GM23338 (cell line): ENCODE measurements at regions not wholly inside any gene's neighbourhood (a gene's known extent, or its start where the extent isn't known, plus 50 kb on each side); places are given as distances from the start of the nearest gene placed in this dataset.

Experiments used
- CREB1 ChIP-seq: fragments of 250-450 bp; sonication (Bioruptor Pico); IDR thresholded peaks from 2 replicates; pipeline ENCODE4 v1.5.0; 2020; ENCODE audit warnings: low read depth, mild to moderate bottlenecking, moderate library complexity
- EZH2 ChIP-seq: fragments of 200-600 bp; sonication (generic); IDR thresholded peaks from one replicate; pipeline ENCODE4 v1.8.0; 2017; ENCODE audit warnings: antibody characterized with exemption, mild to moderate bottlenecking, low read depth; ENCODE audit not compliant: unreplicated experiment
- NANOG ChIP-seq: IDR thresholded peaks from 2 replicates; pipeline ENCODE4 v1.6.1; 2016; ENCODE audit warnings: antibody characterized with exemption, borderline replicate concordance
- STAT1 ChIP-seq: IDR thresholded peaks from one replicate; pipeline ENCODE4 v1.6.1; 2016; ENCODE audit warnings: antibody characterized with exemption; ENCODE audit not compliant: unreplicated experiment
- ZNF114 ChIP-seq: fragments of 250-450 bp; sonication (Bioruptor Pico); IDR thresholded peaks from 2 replicates; pipeline ENCODE4 v1.5.0; 2020; ENCODE audit warnings: mild to moderate bottlenecking, moderate library complexity
- TF ChIP-seq, protein P1 (sequence below): fragments of 250-450 bp; sonication (Bioruptor Pico); IDR thresholded peaks from 2 replicates; pipeline ENCODE4 v1.5.0; 2020; ENCODE audit warnings: mild to moderate bottlenecking, moderate library complexity
- TF ChIP-seq, protein P2 (sequence below): IDR thresholded peaks from one replicate; pipeline ENCODE4 v1.6.1; 2018; ENCODE audit warnings: antibody characterized with exemption; ENCODE audit not compliant: unreplicated experiment

DNA sequence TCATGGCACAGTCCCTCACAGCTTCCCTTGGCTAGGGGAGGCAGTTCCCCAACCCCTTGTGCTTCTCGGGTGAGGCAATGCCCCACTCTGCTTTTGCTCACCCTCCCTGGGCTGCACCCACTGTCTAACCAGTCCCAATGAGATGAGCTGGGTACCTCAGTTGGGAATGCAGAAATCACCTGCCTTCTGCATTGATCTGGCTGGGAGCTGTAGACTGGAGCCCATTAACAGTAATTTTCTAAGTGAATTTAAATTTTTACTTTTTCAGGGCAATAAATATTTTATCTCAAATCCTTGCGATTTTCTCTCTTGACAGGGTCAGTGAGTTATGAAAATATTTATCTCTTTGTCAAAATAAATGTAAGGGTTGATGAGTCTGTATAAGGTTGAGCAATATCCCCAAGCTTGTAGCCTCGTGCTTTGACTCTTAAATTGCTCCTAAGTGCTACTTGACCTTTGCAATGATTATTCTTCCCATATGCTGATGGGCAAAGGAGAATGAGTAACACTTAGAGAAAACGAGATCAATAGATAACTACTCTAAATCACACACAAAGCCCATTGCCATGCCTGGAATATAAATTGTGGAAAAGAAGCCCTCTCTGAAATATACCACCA lies 82.1 kb upstream of the MOCS2 start (continued):
- TF ChIP-seq, protein P1, sequence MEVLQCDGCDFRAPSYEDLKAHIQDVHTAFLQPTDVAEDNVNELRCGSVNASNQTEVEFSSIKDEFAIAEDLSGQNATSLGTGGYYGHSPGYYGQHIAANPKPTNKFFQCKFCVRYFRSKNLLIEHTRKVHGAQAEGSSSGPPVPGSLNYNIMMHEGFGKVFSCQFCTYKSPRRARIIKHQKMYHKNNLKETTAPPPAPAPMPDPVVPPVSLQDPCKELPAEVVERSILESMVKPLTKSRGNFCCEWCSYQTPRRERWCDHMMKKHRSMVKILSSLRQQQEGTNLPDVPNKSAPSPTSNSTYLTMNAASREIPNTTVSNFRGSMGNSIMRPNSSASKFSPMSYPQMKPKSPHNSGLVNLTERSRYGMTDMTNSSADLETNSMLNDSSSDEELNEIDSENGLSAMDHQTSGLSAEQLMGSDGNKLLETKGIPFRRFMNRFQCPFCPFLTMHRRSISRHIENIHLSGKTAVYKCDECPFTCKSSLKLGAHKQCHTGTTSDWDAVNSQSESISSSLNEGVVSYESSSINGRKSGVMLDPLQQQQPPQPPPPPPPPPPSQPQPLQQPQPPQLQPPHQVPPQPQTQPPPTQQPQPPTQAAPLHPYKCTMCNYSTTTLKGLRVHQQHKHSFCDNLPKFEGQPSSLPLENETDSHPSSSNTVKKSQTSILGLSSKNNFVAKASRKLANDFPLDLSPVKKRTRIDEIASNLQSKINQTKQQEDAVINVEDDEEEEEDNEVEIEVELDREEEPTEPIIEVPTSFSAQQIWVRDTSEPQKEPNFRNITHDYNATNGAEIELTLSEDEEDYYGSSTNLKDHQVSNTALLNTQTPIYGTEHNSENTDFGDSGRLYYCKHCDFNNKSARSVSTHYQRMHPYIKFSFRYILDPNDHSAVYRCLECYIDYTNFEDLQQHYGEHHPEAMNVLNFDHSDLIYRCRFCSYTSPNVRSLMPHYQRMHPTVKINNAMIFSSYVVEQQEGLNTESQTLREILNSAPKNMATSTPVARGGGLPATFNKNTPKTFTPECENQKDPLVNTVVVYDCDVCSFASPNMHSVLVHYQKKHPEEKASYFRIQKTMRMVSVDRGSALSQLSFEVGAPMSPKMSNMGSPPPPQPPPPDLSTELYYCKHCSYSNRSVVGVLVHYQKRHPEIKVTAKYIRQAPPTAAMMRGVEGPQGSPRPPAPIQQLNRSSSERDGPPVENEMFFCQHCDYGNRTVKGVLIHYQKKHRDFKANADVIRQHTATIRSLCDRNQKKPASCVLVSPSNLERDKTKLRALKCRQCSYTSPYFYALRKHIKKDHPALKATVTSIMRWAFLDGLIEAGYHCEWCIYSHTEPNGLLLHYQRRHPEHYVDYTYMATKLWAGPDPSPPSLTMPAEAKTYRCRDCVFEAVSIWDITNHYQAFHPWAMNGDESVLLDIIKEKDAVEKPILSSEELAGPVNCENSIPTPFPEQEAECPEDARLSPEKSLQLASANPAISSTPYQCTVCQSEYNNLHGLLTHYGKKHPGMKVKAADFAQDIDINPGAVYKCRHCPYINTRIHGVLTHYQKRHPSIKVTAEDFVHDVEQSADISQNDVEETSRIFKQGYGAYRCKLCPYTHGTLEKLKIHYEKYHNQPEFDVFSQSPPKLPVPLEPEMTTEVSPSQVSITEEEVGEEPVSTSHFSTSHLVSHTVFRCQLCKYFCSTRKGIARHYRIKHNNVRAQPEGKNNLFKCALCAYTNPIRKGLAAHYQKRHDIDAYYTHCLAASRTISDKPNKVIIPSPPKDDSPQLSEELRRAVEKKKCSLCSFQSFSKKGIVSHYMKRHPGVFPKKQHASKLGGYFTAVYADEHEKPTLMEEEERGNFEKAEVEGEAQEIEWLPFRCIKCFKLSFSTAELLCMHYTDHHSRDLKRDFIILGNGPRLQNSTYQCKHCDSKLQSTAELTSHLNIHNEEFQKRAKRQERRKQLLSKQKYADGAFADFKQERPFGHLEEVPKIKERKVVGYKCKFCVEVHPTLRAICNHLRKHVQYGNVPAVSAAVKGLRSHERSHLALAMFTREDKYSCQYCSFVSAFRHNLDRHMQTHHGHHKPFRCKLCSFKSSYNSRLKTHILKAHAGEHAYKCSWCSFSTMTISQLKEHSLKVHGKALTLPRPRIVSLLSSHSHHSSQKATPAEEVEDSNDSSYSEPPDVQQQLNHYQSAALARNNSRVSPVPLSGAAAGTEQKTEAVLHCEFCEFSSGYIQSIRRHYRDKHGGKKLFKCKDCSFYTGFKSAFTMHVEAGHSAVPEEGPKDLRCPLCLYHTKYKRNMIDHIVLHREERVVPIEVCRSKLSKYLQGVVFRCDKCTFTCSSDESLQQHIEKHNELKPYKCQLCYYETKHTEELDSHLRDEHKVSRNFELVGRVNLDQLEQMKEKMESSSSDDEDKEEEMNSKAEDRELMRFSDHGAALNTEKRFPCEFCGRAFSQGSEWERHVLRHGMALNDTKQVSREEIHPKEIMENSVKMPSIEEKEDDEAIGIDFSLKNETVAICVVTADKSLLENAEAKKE = no peak
- TF ChIP-seq EZH2 (no peak), STAT1 (no peak), ZNF114 (no peak), NANOG (no peak), CREB1 (CRISPR knock-in tag) (no peak)
- TF ChIP-seq, protein P2, sequence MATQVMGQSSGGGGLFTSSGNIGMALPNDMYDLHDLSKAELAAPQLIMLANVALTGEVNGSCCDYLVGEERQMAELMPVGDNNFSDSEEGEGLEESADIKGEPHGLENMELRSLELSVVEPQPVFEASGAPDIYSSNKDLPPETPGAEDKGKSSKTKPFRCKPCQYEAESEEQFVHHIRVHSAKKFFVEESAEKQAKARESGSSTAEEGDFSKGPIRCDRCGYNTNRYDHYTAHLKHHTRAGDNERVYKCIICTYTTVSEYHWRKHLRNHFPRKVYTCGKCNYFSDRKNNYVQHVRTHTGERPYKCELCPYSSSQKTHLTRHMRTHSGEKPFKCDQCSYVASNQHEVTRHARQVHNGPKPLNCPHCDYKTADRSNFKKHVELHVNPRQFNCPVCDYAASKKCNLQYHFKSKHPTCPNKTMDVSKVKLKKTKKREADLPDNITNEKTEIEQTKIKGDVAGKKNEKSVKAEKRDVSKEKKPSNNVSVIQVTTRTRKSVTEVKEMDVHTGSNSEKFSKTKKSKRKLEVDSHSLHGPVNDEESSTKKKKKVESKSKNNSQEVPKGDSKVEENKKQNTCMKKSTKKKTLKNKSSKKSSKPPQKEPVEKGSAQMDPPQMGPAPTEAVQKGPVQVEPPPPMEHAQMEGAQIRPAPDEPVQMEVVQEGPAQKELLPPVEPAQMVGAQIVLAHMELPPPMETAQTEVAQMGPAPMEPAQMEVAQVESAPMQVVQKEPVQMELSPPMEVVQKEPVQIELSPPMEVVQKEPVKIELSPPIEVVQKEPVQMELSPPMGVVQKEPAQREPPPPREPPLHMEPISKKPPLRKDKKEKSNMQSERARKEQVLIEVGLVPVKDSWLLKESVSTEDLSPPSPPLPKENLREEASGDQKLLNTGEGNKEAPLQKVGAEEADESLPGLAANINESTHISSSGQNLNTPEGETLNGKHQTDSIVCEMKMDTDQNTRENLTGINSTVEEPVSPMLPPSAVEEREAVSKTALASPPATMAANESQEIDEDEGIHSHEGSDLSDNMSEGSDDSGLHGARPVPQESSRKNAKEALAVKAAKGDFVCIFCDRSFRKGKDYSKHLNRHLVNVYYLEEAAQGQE = no peak
